K562 (cell line): ENCODE measurements at regions not wholly inside any gene's neighbourhood (a gene's known extent, or its start where the extent isn't known, plus 50 kb on each side); places are given as distances from the start of the nearest gene placed in this dataset.

ENCODE experiments used
- ADNP ChIP-seq: fragments of 200-800 bp; sonication (Bioruptor generic); IDR thresholded peaks from 2 replicates; pipeline ENCODE4 v1.6.1; 2016; ENCODE audit warnings: missing genetic modification characterization, missing compliant biosample characterization
- BCOR ChIP-seq: fragments of 450-650 bp; IDR thresholded peaks from 2 replicates; pipeline ENCODE4 v1.6.1; 2016
- C11orf30 ChIP-seq: fragments of 450-650 bp; IDR thresholded peaks from 2 replicates; pipeline ENCODE4 v1.6.1; 2016; ENCODE audit warnings: low read depth, mild to moderate bottlenecking
- CTCF ChIP-seq, 3 experiments: IDR thresholded peaks in 2 of 3; conservative IDR thresholded peaks in 1 of 3; 2 replicates each; pipeline ENCODE4 v1.5.1; 2011 to 2012; ENCODE audit warnings: low read length in 3 of 3, mild to moderate bottlenecking in 3 of 3, control low read depth in 2 of 3, improper control_type of control experiment in 1 of 3, inconsistent platforms in 1 of 3, low read depth in 1 of 3, mixed read lengths in 1 of 3, moderate library complexity in 1 of 3; ENCODE audit not compliant: insufficient read depth in 2 of 3
- DPF2 ChIP-seq: fragments of 450-650 bp; IDR thresholded peaks from 2 replicates; pipeline ENCODE4 v1.6.1; 2016
- EP300 ChIP-seq: IDR thresholded peaks from 2 replicates; pipeline ENCODE4 v1.6.1; 2012; ENCODE audit warnings: low read length, improper control_type of control experiment
- ESRRA ChIP-seq: fragments of 450-650 bp; IDR thresholded peaks from 2 replicates; pipeline ENCODE4 v1.6.1; 2014; ENCODE audit warnings: low read depth, mild to moderate bottlenecking, moderate library complexity, borderline replicate concordance
- FOXK2 ChIP-seq, 2 experiments: fragments of 450-650 bp; IDR thresholded peaks in 1 of 2; conservative IDR thresholded peaks in 1 of 2; 2 replicates each; pipeline ENCODE4 v1.6.1; 2016; ENCODE audit warnings: low read depth in 2 of 2, mild to moderate bottlenecking in 1 of 2
- GATAD2B ChIP-seq: fragments of 450-650 bp; IDR thresholded peaks from 2 replicates; pipeline ENCODE4 v1.6.1; 2017; ENCODE audit warnings: mild to moderate bottlenecking, borderline replicate concordance
- HIVEP1 ChIP-seq: fragments of 250-450 bp; sonication (Bioruptor Pico); IDR thresholded peaks from 2 replicates; pipeline ENCODE4 v1.4.0; 2020; ENCODE audit warnings: mild to moderate bottlenecking
- ILF3 ChIP-seq: fragments of 450-650 bp; IDR thresholded peaks from 2 replicates; pipeline ENCODE4 v1.6.1; 2018; ENCODE audit warnings: antibody characterized with exemption, mild to moderate bottlenecking, moderate library complexity, borderline replicate concordance
- PCBP2 ChIP-seq: fragments of 200-400 bp; formaldehyde crosslinking; IDR thresholded peaks from 2 replicates; pipeline ENCODE4 v1.6.1; 2018; ENCODE audit warnings: low read length, low read depth, mild to moderate bottlenecking, moderate library complexity; ENCODE audit not compliant: poor library complexity, severe bottlenecking
- PHF20 ChIP-seq: fragments of 450-650 bp; IDR thresholded peaks from 2 replicates; pipeline ENCODE4 v1.6.1; 2018; ENCODE audit not compliant: partially characterized antibody
- RBM25 ChIP-seq: fragments of 200-400 bp; formaldehyde crosslinking; IDR thresholded peaks from 2 replicates; pipeline ENCODE4 v1.6.1; 2018; ENCODE audit warnings: low read length, low read depth, moderate library complexity; ENCODE audit not compliant: severe bottlenecking
- USF2 ChIP-seq: sonication (generic); formaldehyde crosslinking; IDR thresholded peaks from 2 replicates; pipeline ENCODE4 v1.5.0; 2020; ENCODE audit warnings: missing genetic modification reagents
- ZBTB8A ChIP-seq: fragments of 450-650 bp; IDR thresholded peaks from 2 replicates; pipeline ENCODE4 v1.6.1; 2018; ENCODE audit warnings: mild to moderate bottlenecking, moderate library complexity; ENCODE audit not compliant: partially characterized antibody
- ZNF507 ChIP-seq: conservative IDR thresholded peaks from 2 replicates; pipeline ENCODE4 v1.6.1; 2017; ENCODE audit warnings: missing genetic modification characterization, missing compliant biosample characterization
- TF ChIP-seq, protein P1 (sequence below): fragments of 450-650 bp; IDR thresholded peaks from 2 replicates; pipeline ENCODE4 v1.6.1; 2018; ENCODE audit not compliant: partially characterized antibody
- TF ChIP-seq, protein P2 (sequence below): fragments of 250-450 bp; sonication (Bioruptor Pico); IDR thresholded peaks from 2 replicates; pipeline ENCODE4 v1.6.1; 2021; ENCODE audit warnings: mild to moderate bottlenecking
- TF ChIP-seq, protein P3 (sequence below): fragments of 450-650 bp; formaldehyde crosslinking; IDR thresholded peaks from 2 replicates; pipeline ENCODE4 v1.4.0; 2020; ENCODE audit warnings: mild to moderate bottlenecking, mixed read lengths

DNA sequence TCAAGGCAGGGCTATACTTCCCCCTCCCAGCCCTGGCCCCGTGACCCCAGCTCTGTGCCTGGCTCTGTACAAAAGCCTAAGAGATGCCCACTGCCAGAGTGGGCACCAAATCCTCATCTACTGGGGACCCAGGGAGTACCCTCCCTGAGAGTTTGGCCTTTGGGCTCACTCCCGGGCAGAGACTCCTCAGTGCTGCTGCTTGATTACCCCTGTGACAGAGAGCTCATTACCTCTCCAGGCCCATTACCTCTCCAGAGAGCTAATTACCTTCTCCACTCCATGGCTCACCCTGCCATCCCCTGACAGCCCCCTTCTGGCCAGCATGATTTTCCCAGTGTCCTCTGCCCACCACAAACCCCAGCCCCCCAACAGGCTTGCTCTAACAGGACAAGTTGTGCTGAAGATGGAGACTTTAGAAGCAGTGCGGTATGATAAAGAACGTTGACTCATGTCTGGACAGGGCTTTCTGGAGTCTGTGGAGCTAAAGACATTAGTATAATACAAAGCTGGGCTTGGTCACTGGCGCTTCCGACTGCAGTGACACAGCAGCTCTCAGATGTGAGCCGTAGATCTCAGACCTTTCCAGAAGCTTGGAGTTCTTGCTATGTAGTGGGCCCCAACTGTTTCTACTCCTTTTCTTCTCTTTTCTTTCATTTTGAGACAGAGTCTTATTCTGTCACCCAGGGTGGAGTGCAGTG lies 111.3 kb upstream of the KCTD7 start (continued):
- TF ChIP-seq ESRRA: no peak
- TF ChIP-seq RBM25: peak; percentile 52
- TF ChIP-seq ZNF507 (tag): no peak
- no peak for TF ChIP-seq PCBP2
- 0 out of 2 replicates have a peak, but pooled peaks have one; percentile 24 for TF ChIP-seq DPF2
- TF ChIP-seq FOXK2 (conservative IDR thresholded peaks at IDR 0.05 in 1 of 2, IDR thresholded peaks at IDR 0.05 in 1 of 2; ENCODE audit: low read depth in 2 of 2): no peak
- no peak for TF ChIP-seq USF2 (CRISPR knock-in tag)
- peak; percentile 16 for TF ChIP-seq PHF20
- TF ChIP-seq GATAD2B: no peak
- TF ChIP-seq ADNP: peak; percentile 66
- no peak for TF ChIP-seq ILF3
- TF ChIP-seq CTCF (IDR thresholded peaks at IDR 0.05 in 2 of 3, conservative IDR thresholded peaks at IDR 0.05 in 1 of 3; ENCODE audit: insufficient read depth in 2 of 3, low read depth in 1 of 3, low read length in 3 of 3): 0 out of 6 replicates have a peak, but pooled peaks of 1 of the 3 experiments have one; percentile 11
- TF ChIP-seq HIVEP1: no peak
- TF ChIP-seq, protein P1, sequence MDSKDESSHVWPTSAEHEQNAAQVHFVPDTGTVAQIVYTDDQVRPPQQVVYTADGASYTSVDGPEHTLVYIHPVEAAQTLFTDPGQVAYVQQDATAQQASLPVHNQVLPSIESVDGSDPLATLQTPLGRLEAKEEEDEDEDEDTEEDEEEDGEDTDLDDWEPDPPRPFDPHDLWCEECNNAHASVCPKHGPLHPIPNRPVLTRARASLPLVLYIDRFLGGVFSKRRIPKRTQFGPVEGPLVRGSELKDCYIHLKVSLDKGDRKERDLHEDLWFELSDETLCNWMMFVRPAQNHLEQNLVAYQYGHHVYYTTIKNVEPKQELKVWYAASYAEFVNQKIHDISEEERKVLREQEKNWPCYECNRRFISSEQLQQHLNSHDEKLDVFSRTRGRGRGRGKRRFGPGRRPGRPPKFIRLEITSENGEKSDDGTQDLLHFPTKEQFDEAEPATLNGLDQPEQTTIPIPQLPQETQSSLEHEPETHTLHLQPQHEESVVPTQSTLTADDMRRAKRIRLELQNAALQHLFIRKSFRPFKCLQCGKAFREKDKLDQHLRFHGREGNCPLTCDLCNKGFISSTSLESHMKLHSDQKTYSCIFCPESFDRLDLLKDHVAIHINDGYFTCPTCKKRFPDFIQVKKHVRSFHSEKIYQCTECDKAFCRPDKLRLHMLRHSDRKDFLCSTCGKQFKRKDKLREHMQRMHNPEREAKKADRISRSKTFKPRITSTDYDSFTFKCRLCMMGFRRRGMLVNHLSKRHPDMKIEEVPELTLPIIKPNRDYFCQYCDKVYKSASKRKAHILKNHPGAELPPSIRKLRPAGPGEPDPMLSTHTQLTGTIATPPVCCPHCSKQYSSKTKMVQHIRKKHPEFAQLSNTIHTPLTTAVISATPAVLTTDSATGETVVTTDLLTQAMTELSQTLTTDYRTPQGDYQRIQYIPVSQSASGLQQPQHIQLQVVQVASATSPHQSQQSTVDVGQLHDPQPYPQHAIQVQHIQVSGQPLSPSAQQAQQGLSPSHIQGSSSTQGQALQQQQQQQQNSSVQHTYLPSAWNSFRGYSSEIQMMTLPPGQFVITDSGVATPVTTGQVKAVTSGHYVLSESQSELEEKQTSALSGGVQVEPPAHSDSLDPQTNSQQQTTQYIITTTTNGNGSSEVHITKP: no peak
- TF ChIP-seq, protein P2, sequence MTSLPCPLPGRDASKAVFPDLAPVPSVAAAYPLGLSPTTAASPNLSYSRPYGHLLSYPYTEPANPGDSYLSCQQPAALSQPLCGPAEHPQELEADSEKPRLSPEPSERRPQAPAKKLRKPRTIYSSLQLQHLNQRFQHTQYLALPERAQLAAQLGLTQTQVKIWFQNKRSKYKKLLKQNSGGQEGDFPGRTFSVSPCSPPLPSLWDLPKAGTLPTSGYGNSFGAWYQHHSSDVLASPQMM (CRISPR knock-in tag): no peak
- TF ChIP-seq C11orf30: peak; percentile 61
- TF ChIP-seq, protein P3, sequence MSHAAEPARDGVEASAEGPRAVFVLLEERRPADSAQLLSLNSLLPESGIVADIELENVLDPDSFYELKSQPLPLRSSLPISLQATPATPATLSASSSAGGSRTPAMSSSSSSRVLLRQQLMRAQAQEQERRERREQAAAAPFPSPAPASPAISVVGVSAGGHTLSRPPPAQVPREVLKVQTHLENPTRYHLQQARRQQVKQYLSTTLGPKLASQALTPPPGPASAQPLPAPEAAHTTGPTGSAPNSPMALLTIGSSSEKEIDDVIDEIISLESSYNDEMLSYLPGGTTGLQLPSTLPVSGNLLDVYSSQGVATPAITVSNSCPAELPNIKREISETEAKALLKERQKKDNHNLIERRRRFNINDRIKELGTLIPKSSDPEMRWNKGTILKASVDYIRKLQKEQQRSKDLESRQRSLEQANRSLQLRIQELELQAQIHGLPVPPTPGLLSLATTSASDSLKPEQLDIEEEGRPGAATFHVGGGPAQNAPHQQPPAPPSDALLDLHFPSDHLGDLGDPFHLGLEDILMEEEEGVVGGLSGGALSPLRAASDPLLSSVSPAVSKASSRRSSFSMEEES (CRISPR knock-in tag): no peak
- TF ChIP-seq ZBTB8A: no peak
- TF ChIP-seq EP300: no peak
- TF ChIP-seq BCOR: peak; percentile 79
